Stimulated activated CD8-positive, alpha-beta memory T cell treated with anti-CD3 and anti-CD28 coated beads, Interleukin-15, amount 100 ng/mL, for 48 hours (primary cell): ENCODE measurements at regions not wholly inside any gene's neighbourhood (a gene's known extent, or its start where the extent isn't known, plus 50 kb on each side); places are given as distances from the start of the nearest gene placed in this dataset.

Experiments used
- DNase-seq, 2 donors: peaks; one replicate each; pipeline ENCODE4 v3.0.0-alpha.2; 2020; ENCODE audit warnings: low read depth in 2 of 2

GRCh38 chrY:19148783-19149182, 375.2 kb upstream of the HSFY2 start:
- DNase-seq = no peak

GRCh38 chrY:19146296-19146695, 372.8 kb upstream of the HSFY2 start:
- DNase-seq = no peak

GRCh38 chrY:19142093-19142492, 368.6 kb upstream of the HSFY2 start:
- DNase-seq = no peak

- no peak for DNase-seq
Observed at GRCh38 chrY:19140285-19140920, 366.9 kb upstream of the HSFY2 start.

DNA sequence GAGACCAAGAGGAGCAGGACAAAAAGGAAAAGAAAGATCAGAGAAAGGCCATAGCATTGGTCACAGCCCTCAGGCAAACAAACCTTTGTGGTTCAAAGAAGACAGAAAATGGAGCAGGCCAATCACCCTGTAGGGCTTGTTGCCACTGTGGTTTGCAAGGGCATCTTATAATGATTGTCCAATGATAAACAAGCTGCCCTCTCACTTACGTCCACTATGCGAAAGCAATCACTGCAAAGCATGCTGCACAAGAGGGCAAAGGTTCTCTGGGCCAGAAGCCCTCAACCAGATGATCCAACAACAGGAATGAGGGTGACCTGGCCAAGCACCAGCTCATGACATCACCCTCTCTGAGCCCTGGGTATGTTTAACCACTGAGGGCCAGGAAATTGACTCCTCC, 360.9 kb upstream of the HSFY2 start:
- no peak for DNase-seq

DNA sequence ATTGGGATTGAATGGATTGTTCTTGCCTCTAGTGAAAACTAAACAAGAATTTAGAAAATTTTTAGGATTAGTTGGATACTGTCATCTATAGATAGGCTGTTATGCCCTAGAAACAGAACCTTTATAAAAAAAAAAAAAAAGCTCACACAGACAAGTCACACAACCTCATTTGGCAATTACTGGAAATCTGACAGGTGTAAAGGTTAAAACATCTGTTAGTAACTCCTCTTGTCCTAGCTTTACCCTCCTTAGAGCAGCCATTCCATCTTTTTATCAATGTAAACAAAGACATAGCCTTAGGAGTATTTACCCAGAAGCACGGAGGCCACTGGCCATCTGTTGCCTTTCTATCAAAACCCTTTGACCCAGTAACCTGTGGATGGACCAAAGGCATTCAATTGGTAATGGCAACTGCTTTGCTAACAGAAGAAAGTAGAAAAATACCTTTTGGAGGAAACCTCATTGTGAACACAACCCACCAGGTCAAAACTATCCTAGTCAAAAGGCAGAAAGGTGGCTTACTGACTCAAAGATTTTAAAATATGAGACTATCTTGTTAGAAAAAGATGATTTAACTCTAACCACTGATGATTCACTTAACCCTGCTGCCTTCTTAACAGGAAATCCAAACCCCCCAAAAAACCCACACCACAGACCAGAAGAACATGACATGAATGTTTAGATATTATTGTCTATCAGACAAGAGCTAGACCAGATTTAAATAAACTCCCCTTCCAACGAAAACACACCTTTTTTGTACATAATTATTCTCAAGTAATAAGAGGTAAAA, 357.2 kb upstream of the HSFY2 start:
- DNase-seq = no peak

DNA sequence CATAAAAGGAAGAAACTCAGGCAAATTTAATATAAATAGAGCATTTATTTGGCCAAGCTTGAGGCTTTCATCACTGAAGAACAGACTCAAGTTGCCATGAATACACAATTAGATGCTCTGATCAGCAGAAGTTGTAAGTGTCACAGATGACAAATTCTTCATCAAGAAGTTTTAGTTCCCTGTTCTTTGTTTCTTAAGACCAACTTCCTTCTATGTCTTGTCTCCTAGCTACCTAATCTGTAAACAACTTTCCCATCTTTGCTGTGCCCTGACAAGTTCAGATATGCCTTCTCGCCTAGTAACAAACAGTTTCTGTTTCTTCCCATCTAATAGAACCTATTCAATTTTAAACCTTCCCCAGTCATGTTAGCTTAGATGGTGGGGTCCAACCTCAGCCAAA, 353.4 kb upstream of the HSFY2 start:
- DNase-seq = no peak

- DNase-seq = no peak
Observed at GRCh38 chrY:19124609-19125008, 351.1 kb upstream of the HSFY2 start.

GRCh38 chrY:19122450-19122849, 348.9 kb upstream of the HSFY2 start:
- no peak for DNase-seq

GRCh38 chrY:19098349-19098748, 324.8 kb upstream of the HSFY2 start:
- DNase-seq = no peak

GRCh38 chrY:19095460-19095859, 321.9 kb upstream of the HSFY2 start:
- no peak for DNase-seq

DNA sequence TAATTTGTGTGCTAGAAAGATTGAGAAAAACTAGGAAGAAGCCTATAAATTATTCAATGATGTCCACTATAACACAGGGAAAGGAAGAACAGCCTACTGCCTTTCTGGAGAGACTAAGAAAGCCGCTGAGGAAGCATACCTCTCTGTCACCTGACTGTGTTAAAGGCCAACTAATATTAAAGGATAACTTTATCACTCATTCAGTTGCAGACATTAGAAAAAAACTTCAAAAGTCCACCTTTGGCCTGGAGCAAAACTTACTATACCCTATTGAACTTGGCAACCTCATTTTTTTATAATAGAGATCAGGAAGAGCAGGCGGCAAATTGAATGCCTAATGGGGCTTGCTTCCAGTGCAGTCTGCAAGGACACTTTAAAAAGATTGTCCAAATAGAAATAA, 309.5 kb upstream of the HSFY2 start:
- no peak for DNase-seq

DNA sequence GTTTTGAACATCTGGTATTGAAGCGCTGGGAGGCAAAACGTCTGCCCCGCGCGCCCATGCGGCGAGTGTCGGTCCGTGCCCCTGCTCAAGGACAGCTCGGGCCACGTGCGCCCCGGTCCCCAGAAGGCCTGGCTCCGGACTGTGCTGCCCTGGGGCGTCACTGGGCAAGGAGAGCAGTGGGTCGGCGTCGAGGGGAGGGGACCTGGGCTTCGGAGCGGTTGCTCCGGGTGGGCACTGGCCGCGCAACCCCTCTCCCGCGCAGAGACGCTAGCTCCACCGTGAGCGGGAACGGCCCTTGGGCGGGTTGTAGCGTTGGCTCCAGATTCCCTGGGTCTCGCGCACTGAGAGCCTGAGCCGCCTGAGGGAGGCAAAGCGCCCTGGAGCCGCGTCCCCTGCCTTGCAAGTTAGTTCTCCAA, 304.2 kb upstream of the HSFY2 start:
- DNase-seq = no peak

GRCh38 chrY:19076846-19077697, 303.5 kb upstream of the HSFY2 start:
- no peak for DNase-seq

- DNase-seq = no peak
Observed at GRCh38 chrY:19075471-19076253, 302.1 kb upstream of the HSFY2 start.

DNA sequence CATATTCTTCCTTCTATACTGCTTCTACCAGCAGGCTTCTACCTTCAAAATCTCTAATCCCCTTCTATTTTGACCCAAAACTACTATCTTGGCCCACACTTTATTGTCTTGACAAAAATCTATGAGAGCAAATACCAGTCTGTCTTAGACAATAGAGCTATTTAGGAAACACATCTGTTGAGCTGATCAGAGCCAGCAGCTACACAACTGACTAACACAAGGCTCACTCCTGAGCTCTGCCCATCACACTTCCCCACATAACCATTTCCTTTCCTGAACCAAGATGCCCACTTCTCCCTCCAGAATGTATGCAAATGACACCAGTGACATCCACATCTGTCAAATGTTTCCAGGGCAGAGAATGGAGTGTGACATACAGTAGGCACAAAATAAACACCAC, 293.9 kb upstream of the HSFY2 start:
- no peak for DNase-seq

DNA sequence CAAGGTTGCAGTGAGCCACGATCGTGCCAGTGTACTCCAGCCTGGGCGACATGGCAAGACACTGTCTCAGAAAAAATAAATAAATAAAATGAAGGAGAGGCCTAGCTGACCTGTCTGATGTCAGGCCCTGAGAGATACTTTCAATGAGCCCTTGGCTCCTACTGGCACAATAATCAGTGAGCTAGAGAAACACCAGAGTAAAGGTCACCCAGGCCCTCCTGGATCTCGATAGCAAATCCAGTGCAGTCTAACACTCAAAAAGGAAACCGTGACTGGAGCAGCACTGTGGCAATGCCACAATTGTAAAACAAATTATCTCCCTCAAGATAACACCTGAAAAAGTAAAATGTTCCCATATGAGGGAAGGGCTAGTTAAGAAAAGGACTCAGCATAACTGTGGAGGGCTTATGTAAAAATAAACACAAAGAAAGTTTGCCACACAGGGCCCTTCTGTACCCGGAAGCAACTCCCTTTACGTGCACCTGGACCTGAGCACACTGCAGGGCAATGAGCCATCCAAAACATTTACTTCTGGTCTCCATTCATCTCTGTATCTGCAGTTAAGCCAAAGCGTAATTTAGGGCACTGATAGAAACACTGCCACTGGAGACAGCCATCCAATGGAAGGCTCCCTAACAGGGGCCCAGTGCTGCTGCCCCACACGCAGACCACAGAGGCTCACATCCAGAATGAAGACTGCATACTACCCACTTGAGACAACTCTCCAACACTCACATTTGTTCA, 293.1 kb upstream of the HSFY2 start:
- DNase-seq = no peak

- no peak for DNase-seq
Observed at GRCh38 chrY:19065119-19065518, 291.6 kb upstream of the HSFY2 start.

GRCh38 chrY:19059733-19060132, 286.2 kb upstream of the HSFY2 start:
- DNase-seq = no peak

DNA sequence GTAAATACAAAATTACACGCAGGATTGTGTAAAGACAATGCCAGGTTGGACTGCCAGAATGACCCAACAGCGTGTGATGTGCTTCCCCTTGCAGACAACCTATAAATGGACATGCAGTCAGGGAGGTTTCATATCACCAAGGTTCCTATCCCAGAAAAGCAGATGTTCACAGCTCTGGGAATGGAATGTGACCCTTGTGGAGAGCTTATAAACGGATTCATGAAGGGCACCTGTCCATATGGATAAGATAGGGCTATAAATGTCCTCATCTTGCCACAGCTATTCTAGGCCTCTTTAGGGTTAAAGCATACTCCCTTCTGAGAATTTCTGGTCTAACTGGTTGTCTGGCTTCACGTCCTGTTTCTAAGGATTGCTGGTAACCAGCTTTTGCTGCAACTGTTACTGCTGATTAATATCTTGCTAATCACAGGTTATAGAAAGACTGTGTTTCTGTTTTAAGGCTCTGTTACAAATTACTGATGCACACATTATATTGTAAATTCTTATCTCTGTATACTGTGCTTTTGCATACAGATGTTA, 285.4 kb upstream of the HSFY2 start:
- DNase-seq = no peak

DNA sequence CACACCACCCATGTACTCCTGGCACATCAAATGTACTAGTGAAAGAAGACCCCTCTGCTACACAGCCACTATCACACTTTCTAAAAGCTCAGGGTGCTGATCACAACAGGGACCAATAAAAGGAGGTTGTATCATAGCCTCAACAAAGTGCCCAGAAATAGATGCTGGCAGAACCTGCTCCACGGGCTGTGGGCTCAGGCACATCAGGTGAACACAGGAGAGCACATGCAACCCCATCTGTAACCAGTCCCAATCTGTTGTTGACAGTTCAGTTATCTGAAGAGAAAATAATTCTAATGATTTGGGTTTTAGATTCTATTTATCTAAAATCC, 282.6 kb upstream of the HSFY2 start:
- no peak for DNase-seq
